GM12891 (cell line): ENCODE measurements at regions not wholly inside any gene's neighbourhood (a gene's known extent, or its start where the extent isn't known, plus 50 kb on each side); places are given as distances from the start of the nearest gene placed in this dataset.

Experiments used
- POLR2A ChIP-seq: IDR thresholded peaks from 2 replicates; pipeline ENCODE4 v1.6.1; 2011; ENCODE audit warnings: low read depth, low read length, control low read depth
- POLR2AphosphoS5 ChIP-seq: IDR thresholded peaks from 2 replicates; pipeline ENCODE4 v1.6.1; 2011; ENCODE audit warnings: low read depth, low read length, control low read depth
- POU2F2 ChIP-seq: IDR thresholded peaks from 2 replicates; pipeline ENCODE4 v1.6.1; 2011; ENCODE audit warnings: low read depth, mild to moderate bottlenecking, control low read depth, low read length, moderate library complexity
- TAF1 ChIP-seq: IDR thresholded peaks from 2 replicates; pipeline ENCODE4 v1.6.1; 2011; ENCODE audit warnings: low read depth, low read length, control low read depth

DNA sequence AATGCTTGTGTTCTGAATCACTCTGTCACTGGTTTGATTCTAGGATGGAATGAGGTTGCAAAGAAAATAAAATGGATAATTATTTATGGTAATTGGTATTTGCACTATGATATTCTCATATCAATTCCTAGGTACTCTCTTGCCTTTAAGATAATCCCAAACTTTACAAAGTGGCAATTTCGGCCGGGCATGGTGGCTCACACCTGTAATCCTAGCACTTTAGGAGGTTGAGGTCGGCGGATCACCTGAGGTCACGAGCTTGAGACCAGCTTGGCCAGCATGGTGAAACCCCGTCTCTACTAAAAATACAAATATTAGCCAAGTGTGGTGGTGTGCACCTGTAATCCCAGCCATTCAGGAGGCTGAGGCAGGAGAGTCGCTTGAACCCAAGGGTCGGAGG, 1118.7 kb upstream of the C9orf72 start:
- no peak for TF ChIP-seq POLR2A
- no peak for TF ChIP-seq POLR2AphosphoS5
- no peak for TF ChIP-seq TAF1
- TF ChIP-seq POU2F2: no peak
